ENCODE measurements at regions not wholly inside any gene's neighbourhood (a gene's known extent, or its start where the extent isn't known, plus 50 kb on each side); places are given as distances from the start of the nearest gene placed in this dataset.

GRCh38 chr6:71224011-71224410, 64.6 kb upstream of the OGFRL1 start:
- TF ChIP-seq CTCF (IDR thresholded peaks at IDR 0.05) (no peak), HDAC2 (IDR thresholded peaks at IDR 0.05) (no peak), JUNB (IDR thresholded peaks at IDR 0.05) (no peak), RCOR1 (IDR thresholded peaks at IDR 0.05; ENCODE audit: low read depth, low read length) (no peak), JUN (IDR thresholded peaks at IDR 0.05) (no peak), POLR2A (IDR thresholded peaks at IDR 0.05; ENCODE audit: low read length) (no peak), REST (IDR thresholded peaks at IDR 0.05) (no peak), SREBF2 (IDR thresholded peaks at IDR 0.05) (no peak), EP300 (IDR thresholded peaks at IDR 0.05) (no peak), CBX2 (IDR thresholded peaks at IDR 0.05; ENCODE audit: borderline replicate concordance, low read depth) (no peak), CHD2 (IDR thresholded peaks at IDR 0.05; ENCODE audit: low read length, partially characterized antibody) (no peak), USF2 (IDR thresholded peaks at IDR 0.05) (no peak), EHMT2 (IDR thresholded peaks at IDR 0.05; ENCODE audit: low read depth) (no peak), POLR2AphosphoS2 (conservative IDR thresholded peaks at IDR 0.05; ENCODE audit: low read length) (no peak)
